ENCODE measurements at regions not wholly inside any gene's neighbourhood (a gene's known extent, or its start where the extent isn't known, plus 50 kb on each side); places are given as distances from the start of the nearest gene placed in this dataset.
"Not testable (repeated sequence)": the region's sequence is repeated elsewhere in the genome, so short reads cannot be mapped to it uniquely, and the experiment has no call there.

- DNase-seq = peak; percentile 28 to 46
These were observed 184.6 kb upstream of the TP53TG3C start for GRCh38 chr16:33009468-33009867.

- not testable (repeated sequence) for DNase-seq
These were observed 166.9 kb upstream of the TP53TG3C start for GRCh38 chr16:33027121-33027520.

DNA sequence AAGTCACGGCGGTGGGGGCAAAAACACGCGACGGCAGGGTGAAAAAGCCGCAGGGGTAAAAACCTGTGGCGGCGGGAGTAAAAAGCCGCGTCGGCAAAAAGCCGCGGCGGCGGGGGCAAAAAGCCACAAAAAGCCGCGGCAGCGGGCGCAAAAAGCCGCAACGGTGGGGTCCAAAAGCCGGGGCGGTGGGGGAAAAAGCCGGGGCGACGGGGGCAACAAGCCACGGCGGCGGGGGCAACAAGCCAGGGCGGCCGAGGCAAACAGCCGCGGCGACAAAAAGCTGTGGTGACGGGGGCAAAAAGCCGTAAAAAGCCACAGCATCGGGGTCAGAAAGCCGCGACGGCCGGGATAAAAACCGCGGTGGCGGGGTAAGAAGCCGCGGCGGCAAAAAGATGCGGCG is 166.1 kb upstream of the TP53TG3C start:
- not testable (repeated sequence) for DNase-seq

DNA sequence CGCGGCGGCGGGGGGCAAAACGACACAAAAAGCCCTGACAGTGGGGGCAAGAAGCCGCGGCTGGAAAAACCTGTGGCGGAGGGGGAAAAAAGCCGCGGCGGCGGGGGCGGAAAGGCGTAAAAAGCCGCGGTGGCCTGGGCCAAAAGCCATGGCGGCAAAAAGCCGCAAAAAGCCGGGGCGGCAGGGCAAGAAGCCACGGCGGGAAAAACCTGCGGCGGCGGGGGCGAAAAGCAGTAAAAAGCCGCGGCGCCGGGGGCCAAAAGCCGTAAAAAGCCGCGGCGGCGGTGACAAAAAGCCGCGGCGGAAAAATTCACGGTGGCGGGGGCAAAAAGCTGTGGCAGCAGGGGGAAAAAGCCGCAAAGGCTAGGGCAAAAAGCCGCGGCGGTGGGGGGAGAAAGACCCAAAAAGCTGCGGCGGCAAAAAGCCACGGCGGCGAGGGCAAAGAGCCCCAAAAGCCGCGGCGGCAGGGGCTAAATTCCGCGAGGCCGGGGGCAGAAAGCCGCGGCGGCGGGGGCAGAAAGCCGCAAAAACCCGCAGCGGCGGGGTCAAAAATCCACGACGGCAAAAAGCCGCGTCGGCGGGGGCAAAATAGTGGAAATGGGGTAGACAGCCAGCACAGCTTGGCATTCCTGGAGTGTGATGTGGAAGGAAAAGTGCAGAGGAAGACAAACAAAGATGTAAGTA is 165.2 kb upstream of the TP53TG3C start:
- DNase-seq = peak in 1 of 2 experiments; percentile 1

- DNase-seq = not testable (repeated sequence)
These were observed 145.2 kb upstream of the TP53TG3C start for GRCh38 chr16:33048849-33049248.

- no peak for DNase-seq
These were observed 134.8 kb upstream of the TP53TG3C start for GRCh38 chr16:33059206-33059605.

DNA sequence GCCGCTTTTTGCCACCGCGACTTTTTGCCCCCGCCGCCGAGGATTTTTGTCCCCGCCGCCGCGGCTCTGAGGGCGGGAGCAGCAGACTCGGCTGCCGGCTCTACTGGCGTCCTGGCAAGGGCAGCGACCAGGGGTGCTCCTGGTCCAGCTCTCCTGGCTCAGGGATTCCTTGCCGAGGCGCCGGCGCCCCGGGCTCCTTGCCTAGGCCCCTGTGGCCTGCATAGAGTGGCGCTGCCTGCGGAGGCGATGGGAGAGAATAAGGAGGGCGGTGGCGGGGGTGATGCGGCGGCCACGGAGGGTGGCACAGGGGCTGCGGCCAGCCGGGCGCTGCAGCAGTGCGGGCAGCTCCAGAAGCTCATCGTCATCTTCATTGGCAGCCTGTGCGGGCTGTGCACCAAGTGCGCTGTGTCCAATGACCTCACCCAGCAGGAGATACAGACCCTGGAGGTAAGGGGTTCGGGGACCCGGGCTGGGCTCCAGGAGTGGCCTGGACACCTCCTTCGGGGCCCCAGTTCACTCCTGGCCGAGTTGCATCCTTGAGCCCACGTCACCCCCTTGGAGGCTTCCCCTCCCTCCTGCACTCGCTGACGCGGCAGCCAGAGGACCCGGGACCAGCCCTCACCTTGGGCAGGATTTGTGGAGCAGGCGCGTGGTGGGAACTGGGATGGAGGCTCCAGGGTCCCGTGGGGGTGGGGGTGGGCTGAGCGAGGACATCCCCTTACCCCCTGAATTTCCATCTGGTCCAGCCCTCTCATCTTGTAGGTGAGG is 134.2 kb upstream of the TP53TG3C start:
- not testable (repeated sequence) for DNase-seq

GRCh38 chr16:33062763-33063162 is 131.3 kb upstream of the TP53TG3C start:
- DNase-seq = not testable (repeated sequence)

GRCh38 chr16:33063365-33064170 is 130.5 kb upstream of the TP53TG3C start:
- not testable (repeated sequence) for DNase-seq

DNA sequence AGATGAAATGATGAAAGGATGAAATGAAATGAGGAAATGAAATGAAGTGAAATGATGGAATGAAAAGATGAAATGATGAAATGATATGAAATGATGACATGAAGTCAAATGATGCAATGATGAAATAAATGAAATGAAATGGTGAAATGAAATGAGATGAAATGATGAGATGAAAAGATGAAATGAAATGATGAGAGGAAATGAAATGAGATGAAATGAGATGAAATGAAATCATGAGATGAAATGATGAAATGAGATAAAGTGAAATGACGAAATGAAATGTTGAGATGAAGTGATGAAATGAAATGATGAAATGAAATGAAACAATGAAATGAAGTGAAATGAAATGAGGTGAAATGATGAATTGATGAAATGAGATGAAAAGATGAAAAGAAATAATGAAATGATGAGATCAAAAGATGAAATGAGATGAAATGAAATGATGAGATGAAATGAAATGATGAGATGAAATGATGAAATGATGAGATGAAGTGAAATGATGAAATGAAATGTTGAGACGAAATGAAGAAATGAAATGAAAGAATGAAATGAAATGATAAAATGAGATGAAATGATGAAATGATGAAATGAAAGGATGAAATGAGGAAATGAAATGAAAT is 129.5 kb upstream of the TP53TG3C start:
- not testable (repeated sequence) for DNase-seq
